ENCODE measurements at regions not wholly inside any gene's neighbourhood (a gene's known extent, or its start where the extent isn't known, plus 50 kb on each side); places are given as distances from the start of the nearest gene placed in this dataset.
A peak's percentile ranks its signal among the peaks of the same experiment; 100 is the strongest.

DNA sequence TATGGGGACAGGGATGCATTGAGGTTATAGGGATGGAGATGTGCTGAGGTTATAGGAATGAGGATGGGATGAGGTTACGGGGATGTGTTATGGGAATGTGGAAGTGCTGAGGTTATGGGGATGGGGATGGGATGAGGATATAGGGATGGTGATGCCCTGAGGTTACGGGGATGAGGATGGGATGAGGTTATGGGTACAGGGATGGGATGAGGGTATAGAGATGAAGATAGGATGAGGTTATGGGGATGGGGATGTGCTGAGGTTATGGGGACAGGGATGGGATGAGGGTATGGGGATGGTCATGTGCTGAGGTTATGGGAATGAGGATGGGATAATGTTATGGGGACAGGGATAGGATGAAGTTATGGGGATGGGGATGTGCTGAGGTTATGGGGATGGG, 542.8 kb downstream of the CDH26 start:
- Histone ChIP-seq H3K9me3 (ENCODE audit: control insufficient read depth, low read length) (no peaks in the 10 kb centered on the region), H3K27me3 (ENCODE audit: control insufficient read depth, insufficient read depth, low read length, poor library complexity, severe bottlenecking) (no peaks in the 10 kb centered on the region), H3K27ac (ENCODE audit: insufficient read depth, low read depth, low read length, poor library complexity, severe bottlenecking) (no peak overlapping the region), H3K36me3 (ENCODE audit: control insufficient read depth, insufficient read depth, low read length) (no peaks in the 10 kb centered on the region), H3K4me3 (ENCODE audit: insufficient read depth, low read depth, low read length) (no peak overlapping the region), H3K4me1 (ENCODE audit: control insufficient read depth, insufficient read depth, low read length) (peaks cover 8% of the 10 kb centered on the region)
- WGBS, 2 experiments: 93 to 96% methylated on average over 2 of the region's 2 CpGs

DNA sequence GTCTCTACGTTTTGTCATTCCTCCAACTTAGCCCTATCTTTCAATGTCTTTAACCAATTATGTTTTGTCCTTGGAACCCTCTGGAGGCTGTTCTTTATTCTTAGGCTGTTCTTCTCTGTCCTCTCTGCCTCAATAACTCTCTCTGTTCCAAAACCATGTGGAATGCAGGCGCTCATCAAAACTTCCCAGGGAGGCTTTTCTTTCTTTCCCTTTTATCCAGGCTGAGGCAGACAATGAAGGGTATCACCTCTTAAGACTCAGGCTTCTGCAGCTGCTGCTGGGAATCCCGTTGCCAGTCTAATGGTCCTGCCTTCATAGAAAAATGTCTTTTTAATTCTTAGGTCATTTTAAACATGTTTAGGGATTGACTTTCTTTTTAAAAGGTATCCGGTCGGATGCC, 544.7 kb downstream of the CDH26 start:
- Histone ChIP-seq H3K27me3 (ENCODE audit: control insufficient read depth, insufficient read depth, low read length, poor library complexity, severe bottlenecking) (no peaks in the 10 kb centered on the region), H3K4me3 (ENCODE audit: insufficient read depth, low read depth, low read length) (no peak overlapping the region), H3K27ac (ENCODE audit: insufficient read depth, low read depth, low read length, poor library complexity, severe bottlenecking) (no peak overlapping the region), H3K4me1 (ENCODE audit: control insufficient read depth, insufficient read depth, low read length) (peaks cover 9% of the 10 kb centered on the region), H3K36me3 (ENCODE audit: control insufficient read depth, insufficient read depth, low read length) (no peaks in the 10 kb centered on the region), H3K9me3 (ENCODE audit: control insufficient read depth, low read length) (no peaks in the 10 kb centered on the region)
- 44 to 58% methylated on average over 5 of the region's 5 CpGs for WGBS, 2 experiments

GRCh38 chr20:60505423-60505822, 547.2 kb downstream of the CDH26 start:
- 65 to 83% methylated on average over 3 of the region's 3 CpGs for WGBS, 2 experiments
- Histone ChIP-seq H3K27ac (ENCODE audit: insufficient read depth, low read depth, low read length, poor library complexity, severe bottlenecking) (no peak overlapping the region), H3K4me3 (ENCODE audit: insufficient read depth, low read depth, low read length) (no peak overlapping the region), H3K27me3 (ENCODE audit: control insufficient read depth, insufficient read depth, low read length, poor library complexity, severe bottlenecking) (no peaks in the 10 kb centered on the region), H3K36me3 (ENCODE audit: control insufficient read depth, insufficient read depth, low read length) (no peaks in the 10 kb centered on the region), H3K9me3 (ENCODE audit: control insufficient read depth, low read length) (no peaks in the 10 kb centered on the region), H3K4me1 (ENCODE audit: control insufficient read depth, insufficient read depth, low read length) (peaks cover 10% of the 10 kb centered on the region)

DNA sequence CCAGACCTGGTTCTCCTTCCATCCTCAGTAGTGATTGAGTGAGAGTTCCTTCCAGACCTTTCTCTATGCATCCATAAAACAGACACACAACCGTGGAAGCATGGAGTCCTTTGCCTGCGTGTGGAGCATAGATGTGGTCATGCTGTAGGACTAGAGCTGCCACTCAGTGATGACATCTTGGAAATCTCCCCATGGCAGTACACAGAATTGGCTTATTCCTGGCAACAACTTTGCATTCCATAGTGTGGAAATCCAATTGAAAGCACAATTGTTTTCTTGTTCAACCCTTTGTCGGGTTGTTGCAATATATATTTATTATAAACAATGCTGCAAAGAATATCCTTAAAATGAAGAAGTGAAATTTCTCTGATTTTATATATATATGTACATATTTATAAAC, 547.8 kb downstream of the CDH26 start:
- WGBS, 2 experiments: 94 to 98% methylated on average over 2 of the region's 3 CpGs
- H3K4me3 ChIP-seq (ENCODE audit: insufficient read depth, low read depth, low read length): no peak overlapping the region
- H3K27me3 ChIP-seq (ENCODE audit: control insufficient read depth, insufficient read depth, low read length, poor library complexity, severe bottlenecking): no peaks in the 10 kb centered on the region
- no peaks in the 10 kb centered on the region for H3K36me3 ChIP-seq (ENCODE audit: control insufficient read depth, insufficient read depth, low read length)
- H3K9me3 ChIP-seq (ENCODE audit: control insufficient read depth, low read length): no peaks in the 10 kb centered on the region
- no peak overlapping the region for H3K27ac ChIP-seq (ENCODE audit: insufficient read depth, low read depth, low read length, poor library complexity, severe bottlenecking)
- H3K4me1 ChIP-seq (ENCODE audit: control insufficient read depth, insufficient read depth, low read length): peaks cover 10% of the 10 kb centered on the region

- peaks cover 10% of the 10 kb centered on the region for H3K4me1 ChIP-seq (ENCODE audit: control insufficient read depth, insufficient read depth, low read length)
- 84 to 89% methylated on average over 8 to 9 of the region's 9 CpGs for WGBS, 2 experiments
- no peaks in the 10 kb centered on the region for H3K27me3 ChIP-seq (ENCODE audit: control insufficient read depth, insufficient read depth, low read length, poor library complexity, severe bottlenecking)
- no peaks in the 10 kb centered on the region for H3K9me3 ChIP-seq (ENCODE audit: control insufficient read depth, low read length)
- no peak overlapping the region for H3K4me3 ChIP-seq (ENCODE audit: insufficient read depth, low read depth, low read length)
- no peak overlapping the region for H3K27ac ChIP-seq (ENCODE audit: insufficient read depth, low read depth, low read length, poor library complexity, severe bottlenecking)
- H3K36me3 ChIP-seq (ENCODE audit: control insufficient read depth, insufficient read depth, low read length): no peaks in the 10 kb centered on the region
These were observed 549.0 kb downstream of the CDH26 start for GRCh38 chr20:60507087-60507694.

- Histone ChIP-seq H3K36me3 (ENCODE audit: control insufficient read depth, insufficient read depth, low read length) (no peaks in the 10 kb centered on the region), H3K27me3 (ENCODE audit: control insufficient read depth, insufficient read depth, low read length, poor library complexity, severe bottlenecking) (no peaks in the 10 kb centered on the region), H3K27ac (ENCODE audit: insufficient read depth, low read depth, low read length, poor library complexity, severe bottlenecking) (no peak overlapping the region), H3K9me3 (ENCODE audit: control insufficient read depth, low read length) (no peaks in the 10 kb centered on the region), H3K4me1 (ENCODE audit: control insufficient read depth, insufficient read depth, low read length) (peaks cover 15% of the 10 kb centered on the region), H3K4me3 (ENCODE audit: insufficient read depth, low read depth, low read length) (no peak overlapping the region)
- 85 to 93% methylated on average over 4 of the region's 4 CpGs for WGBS, 2 experiments
These were observed 551.2 kb downstream of the CDH26 start for GRCh38 chr20:60509407-60509806.

DNA sequence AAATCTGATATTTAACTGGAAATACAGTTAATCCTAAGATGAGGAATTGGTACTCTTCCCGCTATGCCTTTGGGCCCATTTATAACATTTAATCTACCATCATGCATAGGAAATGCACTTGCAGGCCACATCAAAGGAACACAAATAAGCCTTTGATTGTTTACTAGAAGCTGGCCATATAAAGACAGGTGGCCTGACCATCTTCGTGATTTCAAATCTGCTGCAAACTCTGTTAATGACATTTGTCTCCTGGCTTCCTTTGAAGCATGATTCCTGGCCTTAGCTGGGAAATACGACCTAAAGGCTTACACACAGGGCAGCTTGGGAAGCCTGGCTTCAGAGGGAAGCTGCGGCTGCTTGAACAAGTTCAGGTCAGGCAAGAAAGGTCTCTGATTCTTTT, 552.1 kb downstream of the CDH26 start:
- no peaks in the 10 kb centered on the region for H3K27me3 ChIP-seq (ENCODE audit: control insufficient read depth, insufficient read depth, low read length, poor library complexity, severe bottlenecking)
- no peaks in the 10 kb centered on the region for H3K36me3 ChIP-seq (ENCODE audit: control insufficient read depth, insufficient read depth, low read length)
- H3K4me3 ChIP-seq (ENCODE audit: insufficient read depth, low read depth, low read length): no peak overlapping the region
- no peak overlapping the region for H3K27ac ChIP-seq (ENCODE audit: insufficient read depth, low read depth, low read length, poor library complexity, severe bottlenecking)
- H3K4me1 ChIP-seq (ENCODE audit: control insufficient read depth, insufficient read depth, low read length): peaks cover 15% of the 10 kb centered on the region
- 86 to 87% methylated on average over 4 of the region's 4 CpGs for WGBS, 2 experiments
- no peaks in the 10 kb centered on the region for H3K9me3 ChIP-seq (ENCODE audit: control insufficient read depth, low read length)

- peak overlapping the region; percentile 56 for H3K27ac ChIP-seq (ENCODE audit: insufficient read depth, low read depth, low read length, poor library complexity, severe bottlenecking)
- H3K9me3 ChIP-seq (ENCODE audit: control insufficient read depth, low read length): no peaks in the 10 kb centered on the region
- WGBS, 2 experiments: 32 to 34% methylated on average over 4 of the region's 4 CpGs
- no peak overlapping the region for H3K4me3 ChIP-seq (ENCODE audit: insufficient read depth, low read depth, low read length)
- H3K27me3 ChIP-seq (ENCODE audit: control insufficient read depth, insufficient read depth, low read length, poor library complexity, severe bottlenecking): no peaks in the 10 kb centered on the region
- no peaks in the 10 kb centered on the region for H3K36me3 ChIP-seq (ENCODE audit: control insufficient read depth, insufficient read depth, low read length)
- H3K4me1 ChIP-seq (ENCODE audit: control insufficient read depth, insufficient read depth, low read length): peaks cover 11% of the 10 kb centered on the region
These were observed 554.2 kb downstream of the CDH26 start for GRCh38 chr20:60512443-60512842.

- peaks cover 9% of the 10 kb centered on the region for H3K4me1 ChIP-seq (ENCODE audit: control insufficient read depth, insufficient read depth, low read length)
- no peaks in the 10 kb centered on the region for H3K9me3 ChIP-seq (ENCODE audit: control insufficient read depth, low read length)
- no peak overlapping the region for H3K4me3 ChIP-seq (ENCODE audit: insufficient read depth, low read depth, low read length)
- WGBS, 2 experiments: 80 to 89% methylated on average over 3 of the region's 3 CpGs
- no peaks in the 10 kb centered on the region for H3K36me3 ChIP-seq (ENCODE audit: control insufficient read depth, insufficient read depth, low read length)
- no peaks in the 10 kb centered on the region for H3K27me3 ChIP-seq (ENCODE audit: control insufficient read depth, insufficient read depth, low read length, poor library complexity, severe bottlenecking)
- peak overlapping the region; percentile 30 for H3K27ac ChIP-seq (ENCODE audit: insufficient read depth, low read depth, low read length, poor library complexity, severe bottlenecking)
These were observed 554.9 kb downstream of the CDH26 start for GRCh38 chr20:60513141-60513540.

- H3K36me3 ChIP-seq (ENCODE audit: control insufficient read depth, insufficient read depth, low read length): no peaks in the 10 kb centered on the region
- no CpG with 5 or more reads among the region's 2 CpGs for WGBS, 2 experiments
- H3K9me3 ChIP-seq (ENCODE audit: control insufficient read depth, low read length): no peaks in the 10 kb centered on the region
- no peak overlapping the region for H3K4me3 ChIP-seq (ENCODE audit: insufficient read depth, low read depth, low read length)
- no peak overlapping the region for H3K27ac ChIP-seq (ENCODE audit: insufficient read depth, low read depth, low read length, poor library complexity, severe bottlenecking)
- no peaks in the 10 kb centered on the region for H3K27me3 ChIP-seq (ENCODE audit: control insufficient read depth, insufficient read depth, low read length, poor library complexity, severe bottlenecking)
- H3K4me1 ChIP-seq (ENCODE audit: control insufficient read depth, insufficient read depth, low read length): peaks cover 5% of the 10 kb centered on the region
These were observed 558.2 kb downstream of the CDH26 start for GRCh38 chr20:60516442-60516841.

GRCh38 chr20:60518022-60518421, 559.8 kb downstream of the CDH26 start:
- no peaks in the 10 kb centered on the region for H3K27me3 ChIP-seq (ENCODE audit: control insufficient read depth, insufficient read depth, low read length, poor library complexity, severe bottlenecking)
- H3K4me3 ChIP-seq (ENCODE audit: insufficient read depth, low read depth, low read length): no peak overlapping the region
- 95 to 100% methylated on average over 1 of the region's 1 CpG for WGBS, 2 experiments

More at GRCh38 chr20:60518022-60518421, 559.8 kb downstream of the CDH26 start:
- H3K4me1 ChIP-seq (ENCODE audit: control insufficient read depth, insufficient read depth, low read length): peaks cover 1% of the 10 kb centered on the region
- no peaks in the 10 kb centered on the region for H3K9me3 ChIP-seq (ENCODE audit: control insufficient read depth, low read length)
- no peak overlapping the region for H3K27ac ChIP-seq (ENCODE audit: insufficient read depth, low read depth, low read length, poor library complexity, severe bottlenecking)
- H3K36me3 ChIP-seq (ENCODE audit: control insufficient read depth, insufficient read depth, low read length): no peaks in the 10 kb centered on the region
